Loucy (cell line): ENCODE measurements at regions not wholly inside any gene's neighbourhood (a gene's known extent, or its start where the extent isn't known, plus 50 kb on each side); places are given as distances from the start of the nearest gene placed in this dataset.
"Not testable (repeated sequence)": the region's sequence is repeated elsewhere in the genome, so short reads cannot be mapped to it uniquely, and the experiment has no call there.

Source experiments
- H2AFZ ChIP-seq: fragments of 200-600 bp; sonication (generic); 2 replicates; pipeline ENCODE4 v1.6.0; 2016; ENCODE audit warnings: antibody characterized with exemption, mild to moderate bottlenecking, low read length, moderate library complexity
- H3F3A ChIP-seq: fragments of 200-600 bp; 2 replicates; pipeline ENCODE4 v1.6.0; 2016; ENCODE audit warnings: antibody characterized with exemption, low read depth, mild to moderate bottlenecking
- H3K27me3 ChIP-seq: fragments of 200-600 bp; sonication (generic); 2 replicates; pipeline ENCODE4 v1.6.1; 2014; ENCODE audit warnings: low read length, mild to moderate bottlenecking; ENCODE audit not compliant: insufficient read depth, poor library complexity, severe bottlenecking
- H3K36me3 ChIP-seq: fragments of 200-600 bp; sonication (generic); 2 replicates; pipeline ENCODE4 v1.6.1; 2016; ENCODE audit warnings: low read length; ENCODE audit not compliant: insufficient read depth
- H3K4me1 ChIP-seq: fragments of 200-600 bp; sonication (generic); 2 replicates; pipeline ENCODE4 v1.5.1; 2014; ENCODE audit warnings: low read length, mild to moderate bottlenecking; ENCODE audit not compliant: insufficient read depth, poor library complexity, severe bottlenecking
- H3K4me2 ChIP-seq: fragments of 200-600 bp; sonication (generic); 2 replicates; pipeline ENCODE4 v1.6.0; 2014; ENCODE audit warnings: antibody characterized with exemption, low read length, low read depth, mild to moderate bottlenecking; ENCODE audit not compliant: poor library complexity, severe bottlenecking
- H3K4me3 ChIP-seq: fragments of 200-600 bp; sonication (generic); 2 replicates; pipeline ENCODE4 v1.5.1; 2014; ENCODE audit warnings: low read length, mild to moderate bottlenecking, mixed read lengths; ENCODE audit not compliant: poor library complexity, severe bottlenecking
- H3K79me2 ChIP-seq: fragments of 200-600 bp; sonication (generic); 2 replicates; pipeline ENCODE4 v1.6.1; 2014; ENCODE audit warnings: low read length; ENCODE audit not compliant: insufficient read depth
- H3K9ac ChIP-seq: fragments of 200-600 bp; sonication (generic); 2 replicates; pipeline ENCODE4 v1.6.0; 2014; ENCODE audit warnings: mild to moderate bottlenecking, low read depth, low read length, moderate library complexity; ENCODE audit not compliant: poor library complexity, severe bottlenecking
- H3K9me2 ChIP-seq: fragments of 200-600 bp; sonication (generic); replicated peaks from 2 replicates; pipeline ENCODE4 v1.6.1; 2016; ENCODE audit warnings: low read depth, low read length, mixed read lengths
- H3K9me3 ChIP-seq: fragments of 200-600 bp; sonication (generic); 2 replicates; pipeline ENCODE4 v1.6.1; 2014; ENCODE audit warnings: mild to moderate bottlenecking, antibody characterized with exemption, low read length, low read depth; ENCODE audit not compliant: insufficient read depth
- H4K20me1 ChIP-seq: fragments of 200-600 bp; sonication (generic); 2 replicates; pipeline ENCODE4 v1.6.0; 2014; ENCODE audit warnings: antibody characterized with exemption, low read length, mild to moderate bottlenecking; ENCODE audit not compliant: insufficient read depth, poor library complexity, severe bottlenecking
- CTCF ChIP-seq: fragments of 200-600 bp; sonication (generic); conservative IDR thresholded peaks from 2 replicates; pipeline ENCODE4 v1.5.1; 2014; ENCODE audit warnings: mild to moderate bottlenecking, antibody characterized with exemption, low read length
- EZH2phosphoT487 ChIP-seq: fragments of 200-600 bp; IDR thresholded peaks from 2 replicates; pipeline ENCODE4 v1.6.1; 2018; ENCODE audit warnings: antibody characterized with exemption, mild to moderate bottlenecking, moderate library complexity, borderline replicate concordance

GRCh38 chr10:120184547-120185337 lies 272.3 kb upstream of the PLPP4 start:
- no peaks in the 10 kb centered on the region for H3F3A ChIP-seq
- no peaks in the 10 kb centered on the region for H4K20me1 ChIP-seq
- no peaks in the 10 kb centered on the region for H3K9me2 ChIP-seq
- H3K36me3 ChIP-seq: no peaks in the 10 kb centered on the region
- no peak overlapping the region for H3K4me2 ChIP-seq
- H3K27me3 ChIP-seq: no peaks in the 10 kb centered on the region
- TF ChIP-seq EZH2phosphoT487 (no peak), CTCF (0 out of 2 replicates have a peak, but pooled peaks have one; percentile 15)
- H3K9ac ChIP-seq: no peak overlapping the region
- H3K4me3 ChIP-seq: no peak overlapping the region
- peaks cover 4% of the 10 kb centered on the region for H3K4me1 ChIP-seq
- H3K79me2 ChIP-seq: no peaks in the 10 kb centered on the region
- H3K9me3 ChIP-seq: no peaks in the 10 kb centered on the region
- no peak overlapping the region for H2AFZ ChIP-seq

- Histone ChIP-seq H3K9me3 (no peaks in the 10 kb centered on the region), H3K4me2 (no peak overlapping the region), H3K4me1 (peaks cover 4% of the 10 kb centered on the region), H3K36me3 (no peaks in the 10 kb centered on the region), H4K20me1 (no peaks in the 10 kb centered on the region), H3K9ac (no peak overlapping the region), H3K4me3 (no peak overlapping the region), H3K9me2 (no peaks in the 10 kb centered on the region), H3K27me3 (no peaks in the 10 kb centered on the region), H3F3A (no peaks in the 10 kb centered on the region), H3K79me2 (no peaks in the 10 kb centered on the region), H2AFZ (no peak overlapping the region)
- TF ChIP-seq EZH2phosphoT487 (no peak), CTCF (no peak)
These were observed 270.5 kb upstream of the PLPP4 start for GRCh38 chr10:120186506-120186905.

- H3K9me3 ChIP-seq, H3K27me3 ChIP-seq, H3F3A ChIP-seq, H4K20me1 ChIP-seq, H3K9me2 ChIP-seq, H2AFZ ChIP-seq, H3K4me1 ChIP-seq, H3K4me2 ChIP-seq, H3K9ac ChIP-seq, H3K36me3 ChIP-seq, H3K79me2 ChIP-seq, H3K4me3 ChIP-seq: not testable (repeated sequence)
These were observed 269.9 kb upstream of the PLPP4 start for GRCh38 chr10:120187168-120187567.

GRCh38 chr10:120188950-120189349 lies 268.1 kb upstream of the PLPP4 start:
- peaks cover 4% of the 10 kb centered on the region for H3K4me1 ChIP-seq
- H3K4me2 ChIP-seq: no peak overlapping the region
- no peaks in the 10 kb centered on the region for H3K27me3 ChIP-seq
- H3K9ac ChIP-seq: no peak overlapping the region
- H3K9me2 ChIP-seq: no peaks in the 10 kb centered on the region
- no peaks in the 10 kb centered on the region for H3K36me3 ChIP-seq
- TF ChIP-seq CTCF (no peak), EZH2phosphoT487 (no peak)
- H3F3A ChIP-seq: no peaks in the 10 kb centered on the region
- no peaks in the 10 kb centered on the region for H3K9me3 ChIP-seq
- H2AFZ ChIP-seq: no peak overlapping the region
- H3K79me2 ChIP-seq: no peaks in the 10 kb centered on the region
- no peaks in the 10 kb centered on the region for H4K20me1 ChIP-seq
- no peak overlapping the region for H3K4me3 ChIP-seq
